CD4-positive, alpha-beta T cell treated with Interleukin-15 for 1 hour (primary cell): ENCODE measurements at regions not wholly inside any gene's neighbourhood (a gene's known extent, or its start where the extent isn't known, plus 50 kb on each side); places are given as distances from the start of the nearest gene placed in this dataset.
"Not testable (repeated sequence)": the region's sequence is repeated elsewhere in the genome, so short reads cannot be mapped to it uniquely, and the experiment has no call there.

Experiments
- DNase-seq: peaks from one replicate; pipeline ENCODE4 v3.0.0-alpha.2; 2020

- no peak for DNase-seq
Observed at GRCh38 chr13:87878706-87879105, 207.5 kb downstream of the SLITRK5 start.

GRCh38 chr13:87884884-87885283, 213.7 kb downstream of the SLITRK5 start:
- DNase-seq, result no peak

- no peak for DNase-seq
Observed at GRCh38 chr13:87887459-87888123, 216.4 kb downstream of the SLITRK5 start.

GRCh38 chr13:87889254-87889653, 218.1 kb downstream of the SLITRK5 start:
- no peak for DNase-seq

GRCh38 chr13:87893186-87893585, 222.0 kb downstream of the SLITRK5 start:
- DNase-seq, result no peak

GRCh38 chr13:87894059-87894458, 222.9 kb downstream of the SLITRK5 start:
- no peak for DNase-seq

GRCh38 chr13:87903553-87903952, 232.4 kb downstream of the SLITRK5 start:
- no peak for DNase-seq

- DNase-seq, result no peak
Observed at GRCh38 chr13:87906411-87906810, 235.2 kb downstream of the SLITRK5 start.

GRCh38 chr13:87907202-87907601, 236.0 kb downstream of the SLITRK5 start:
- DNase-seq, result no peak

GRCh38 chr13:87919956-87920355, 248.8 kb downstream of the SLITRK5 start:
- no peak for DNase-seq

- DNase-seq, result no peak
Observed at GRCh38 chr13:87923753-87924152, 252.6 kb downstream of the SLITRK5 start.

GRCh38 chr13:87925006-87925405, 253.8 kb downstream of the SLITRK5 start:
- no peak for DNase-seq

- DNase-seq, result no peak
Observed at GRCh38 chr13:87940776-87941175, 269.6 kb downstream of the SLITRK5 start.

- DNase-seq, result no peak
Observed at GRCh38 chr13:87941226-87941625, 270.1 kb downstream of the SLITRK5 start.

- no peak for DNase-seq
Observed at GRCh38 chr13:87942205-87942604, 271.0 kb downstream of the SLITRK5 start.

- DNase-seq, result no peak
Observed at GRCh38 chr13:87944038-87944437, 272.9 kb downstream of the SLITRK5 start.

- DNase-seq, result no peak
Observed at GRCh38 chr13:87952377-87952776, 281.2 kb downstream of the SLITRK5 start.

- no peak for DNase-seq
Observed at GRCh38 chr13:87953381-87953780, 282.2 kb downstream of the SLITRK5 start.

GRCh38 chr13:87954091-87954490, 282.9 kb downstream of the SLITRK5 start:
- no peak for DNase-seq

- DNase-seq, result no peak
Observed at GRCh38 chr13:87961546-87961945, 290.4 kb downstream of the SLITRK5 start.

GRCh38 chr13:87972568-87972967, 301.4 kb downstream of the SLITRK5 start:
- DNase-seq, result no peak

GRCh38 chr13:87975035-87975434, 303.9 kb downstream of the SLITRK5 start:
- no peak for DNase-seq

GRCh38 chr13:87976650-87977049, 305.5 kb downstream of the SLITRK5 start:
- not testable (repeated sequence) for DNase-seq

- DNase-seq, result no peak
Observed at GRCh38 chr13:87981416-87981815, 310.2 kb downstream of the SLITRK5 start.

- DNase-seq, result no peak
Observed at GRCh38 chr13:87982400-87982799, 311.2 kb downstream of the SLITRK5 start.
